ENCODE measurements at regions not wholly inside any gene's neighbourhood (a gene's known extent, or its start where the extent isn't known, plus 50 kb on each side); places are given as distances from the start of the nearest gene placed in this dataset.
A peak's percentile ranks its signal among the peaks of the same experiment; 100 is the strongest.
"Not testable (repeated sequence)": the region's sequence is repeated elsewhere in the genome, so short reads cannot be mapped to it uniquely, and the experiment has no call there.

GRCh38 chr2:239829326-239829725, 195.8 kb downstream of the NDUFA10 start:
- no peak for TF ChIP-seq EGR1 (IDR thresholded peaks at IDR 0.05; ENCODE audit: low read depth in 2 of 2)
- no peak for TF ChIP-seq FOXA1 (IDR thresholded peaks at IDR 0.05)
- no peak for TF ChIP-seq NR2F2 (IDR thresholded peaks at IDR 0.05)
- no peak for TF ChIP-seq GABPA (IDR thresholded peaks at IDR 0.05 in 1 of 2, conservative IDR thresholded peaks at IDR 0.05 in 1 of 2)
- TF ChIP-seq SP1 (IDR thresholded peaks at IDR 0.05): no peak
- TF ChIP-seq HNF4A (conservative IDR thresholded peaks at IDR 0.05): no peak
- TF ChIP-seq RXRA (IDR thresholded peaks at IDR 0.05): no peak
- no peak for TF ChIP-seq ZBTB33 (IDR thresholded peaks at IDR 0.05)
- TF ChIP-seq CTCF (IDR thresholded peaks at IDR 0.05; ENCODE audit: low read depth, low read length, missing input control): no peak
- no peak for TF ChIP-seq YY1 (IDR thresholded peaks at IDR 0.05)
- no peak for TF ChIP-seq JUND (IDR thresholded peaks at IDR 0.05)
- no peak for TF ChIP-seq TAF1 (conservative IDR thresholded peaks at IDR 0.05)
- TF ChIP-seq ATF3 (IDR thresholded peaks at IDR 0.05): no peak
- no peak for TF ChIP-seq HNF4G (IDR thresholded peaks at IDR 0.05)
- no peak for TF ChIP-seq FOXA2 (IDR thresholded peaks at IDR 0.05)
- no peak for TF ChIP-seq RAD21 (IDR thresholded peaks at IDR 0.05)
- TF ChIP-seq REST (IDR thresholded peaks at IDR 0.05): no peak
- TF ChIP-seq MAX (IDR thresholded peaks at IDR 0.05): no peak
- no peaks in the 10 kb centered on the region for H3K27me3 ChIP-seq (ENCODE audit: control insufficient read depth in 4 of 4, insufficient read depth in 4 of 4, low read length in 3 of 4)
- H3K36me3 ChIP-seq (ENCODE audit: control insufficient read depth in 4 of 4, insufficient read depth in 3 of 4, low read depth in 1 of 4, low read length in 3 of 4): no peaks in the 10 kb centered on the region
- 57% methylated on average over 15 of the region's 15 CpGs for WGBS
- no peak overlapping the region for H3K27ac ChIP-seq (ENCODE audit: low read depth in 1 of 2, low read length in 2 of 2)
- H3K9me3 ChIP-seq (ENCODE audit: control insufficient read depth in 4 of 4, low read length in 3 of 4): no peaks in the 10 kb centered on the region
- DNase-seq (ENCODE audit: low spot score): peak; percentile 22
- no peak overlapping the region for H3K4me3 ChIP-seq (ENCODE audit: low read depth in 1 of 3, low read length in 3 of 3)
- no peak overlapping the region for H3K9ac ChIP-seq (ENCODE audit: low read depth in 1 of 2, low read length in 2 of 2)
- no peaks in the 10 kb centered on the region for H3K4me1 ChIP-seq (ENCODE audit: control insufficient read depth in 4 of 4, insufficient read depth in 4 of 4, low read length in 3 of 4)

- H3K9me3 ChIP-seq (ENCODE audit: control insufficient read depth in 4 of 4, low read length in 3 of 4); H3K9ac ChIP-seq (ENCODE audit: low read depth in 1 of 2, low read length in 2 of 2); H3K4me3 ChIP-seq (ENCODE audit: low read depth in 1 of 3, low read length in 3 of 3); DNase-seq (ENCODE audit: low spot score); H3K27ac ChIP-seq (ENCODE audit: low read depth in 1 of 2, low read length in 2 of 2); H3K4me1 ChIP-seq (ENCODE audit: control insufficient read depth in 4 of 4, insufficient read depth in 4 of 4, low read length in 3 of 4); H3K36me3 ChIP-seq (ENCODE audit: control insufficient read depth in 4 of 4, insufficient read depth in 3 of 4, low read depth in 1 of 4, low read length in 3 of 4); H3K27me3 ChIP-seq (ENCODE audit: control insufficient read depth in 4 of 4, insufficient read depth in 4 of 4, low read length in 3 of 4): not testable (repeated sequence)
- 90% methylated on average over 12 of the region's 12 CpGs for WGBS
Observed at GRCh38 chr2:239828973-239829275, 196.2 kb downstream of the NDUFA10 start.

Measured in liver (tissue), 8 donors.